ENCODE measurements at regions not wholly inside any gene's neighbourhood (a gene's known extent, or its start where the extent isn't known, plus 50 kb on each side); places are given as distances from the start of the nearest gene placed in this dataset.

GRCh38 chr15:97092656-97093055 lies 762.2 kb downstream of the NR2F2 start:
- TF ChIP-seq CTCF (IDR thresholded peaks at IDR 0.05), result no peak
- TF ChIP-seq POLR2A (IDR thresholded peaks at IDR 0.05), result no peak

All from thyroid gland (tissue), 4 donors.